GM18502 (cell line): ENCODE measurements at regions not wholly inside any gene's neighbourhood (a gene's known extent, or its start where the extent isn't known, plus 50 kb on each side); places are given as distances from the start of the nearest gene placed in this dataset.
A peak's percentile ranks its signal among the peaks of the same experiment; 100 is the strongest.
"Not testable (repeated sequence)": the region's sequence is repeated elsewhere in the genome, so short reads cannot be mapped to it uniquely, and the experiment has no call there.

Experiments
- ATAC-seq: cut with Tn5 transposase; IDR thresholded peaks from one replicate; pipeline ENCODE4 v1.9.1; 2021; ENCODE audit warnings: mild to moderate bottlenecking; ENCODE audit not compliant: unreplicated experiment, poor library complexity

GRCh38 chr1:234893359-234893724, 235.3 kb downstream of the TOMM20 start:
- no peak for ATAC-seq

- no peak for ATAC-seq
Measured at GRCh38 chr1:234892642-234893041, 236.0 kb downstream of the TOMM20 start.

GRCh38 chr1:234891427-234891826, 237.2 kb downstream of the TOMM20 start:
- no peak for ATAC-seq

GRCh38 chr1:234889643-234890042, 239.0 kb downstream of the TOMM20 start:
- no peak for ATAC-seq

GRCh38 chr1:234888247-234888646, 240.4 kb downstream of the TOMM20 start:
- ATAC-seq, result not testable (repeated sequence)

GRCh38 chr1:234887016-234887900, 241.4 kb downstream of the TOMM20 start:
- no peak for ATAC-seq

GRCh38 chr1:234886081-234886984, 242.3 kb downstream of the TOMM20 start:
- ATAC-seq, result no peak

GRCh38 chr1:234885601-234886000, 243.0 kb downstream of the TOMM20 start:
- ATAC-seq, result no peak

GRCh38 chr1:234884701-234885100, 243.9 kb downstream of the TOMM20 start:
- no peak for ATAC-seq

GRCh38 chr1:234884006-234884405, 244.6 kb downstream of the TOMM20 start:
- no peak for ATAC-seq

GRCh38 chr1:234882898-234883297, 245.7 kb downstream of the TOMM20 start:
- ATAC-seq, result no peak

- peak; percentile 89 for ATAC-seq
Measured at GRCh38 chr1:234881893-234882771, 246.5 kb downstream of the TOMM20 start.

- ATAC-seq, result no peak
Measured at GRCh38 chr1:234879147-234880080, 249.2 kb downstream of the TOMM20 start.

GRCh38 chr1:234878288-234878687, 250.3 kb downstream of the TOMM20 start:
- ATAC-seq, result no peak

- ATAC-seq, result no peak
Measured at GRCh38 chr1:234877761-234878160, 250.9 kb downstream of the TOMM20 start.

- no peak for ATAC-seq
Measured at GRCh38 chr1:234875953-234876855, 252.4 kb downstream of the TOMM20 start.

GRCh38 chr1:234875328-234875952, 253.2 kb downstream of the TOMM20 start:
- no peak for ATAC-seq
